Upper lobe of right lung (tissue), 1 donor: ENCODE measurements at regions not wholly inside any gene's neighbourhood (a gene's known extent, or its start where the extent isn't known, plus 50 kb on each side); places are given as distances from the start of the nearest gene placed in this dataset.

Source experiments
- ATAC-seq: fragments of 200-7000 bp; cut with Tn5 transposase; one replicate; pipeline ENCODE4 v1.9.1; 2020; ENCODE audit warnings: mild to moderate bottlenecking, moderate library complexity
- DNase-seq: peaks from one replicate; pipeline ENCODE4 v3.0.0-alpha.2; 2020
- H3K27ac ChIP-seq: fragments of 200-600 bp; one replicate; pipeline ENCODE4 v1.8.0; 2022
- H3K27me3 ChIP-seq: fragments of 200-600 bp; one replicate; pipeline ENCODE4 v1.8.0; 2022; ENCODE audit warnings: mild to moderate bottlenecking
- H3K36me3 ChIP-seq: fragments of 200-600 bp; one replicate; pipeline ENCODE4 v1.8.0; 2022
- H3K4me1 ChIP-seq: fragments of 200-600 bp; one replicate; pipeline ENCODE4 v1.8.0; 2022
- H3K4me3 ChIP-seq: fragments of 200-600 bp; one replicate; pipeline ENCODE4 v1.8.0; 2022; ENCODE audit warnings: mild to moderate bottlenecking
- H3K9me3 ChIP-seq: fragments of 200-600 bp; one replicate; pipeline ENCODE4 v1.8.0; 2022
- CTCF ChIP-seq: fragments of 200-600 bp; IDR thresholded peaks from one replicate; pipeline ENCODE4 v1.8.0; 2022; ENCODE audit warnings: antibody characterized with exemption
- intact Hi-C: fragments of 100-400 bp; cut with DNase I; formaldehyde crosslinking; loops from one replicate; pipeline ENCODE4 v1.11.0; 2022
- donor health status: DM: no; HTN: yes; CAD: no; lungs with severe emphysema.

- H3K27ac ChIP-seq: peak overlapping the region; percentile 24
- peak; percentile 61 for ATAC-seq
Observed at GRCh38 chr11:15793043-15793996, 563.0 kb downstream of the SOX6 start.

GRCh38 chr11:15794361-15795150 lies 561.8 kb downstream of the SOX6 start:
- TF ChIP-seq CTCF: no peak
- no peaks in the 10 kb centered on the region for H3K9me3 ChIP-seq
- H3K36me3 ChIP-seq: no peaks in the 10 kb centered on the region
- intact Hi-C loops: no loop called here
- no peaks in the 10 kb centered on the region for H3K4me1 ChIP-seq
- no peak overlapping the region for H3K27ac ChIP-seq
- no peak overlapping the region for H3K4me3 ChIP-seq
- H3K27me3 ChIP-seq: no peaks in the 10 kb centered on the region
- DNase-seq (no peak), ATAC-seq (no peak)

More at GRCh38 chr11:15793043-15793996, 563.0 kb downstream of the SOX6 start:
- Histone ChIP-seq H3K4me3 (no peak overlapping the region), H3K9me3 (no peaks in the 10 kb centered on the region), H3K27me3 (no peaks in the 10 kb centered on the region), H3K36me3 (no peaks in the 10 kb centered on the region), H3K4me1 (no peaks in the 10 kb centered on the region)
- no peak for DNase-seq
- no peak for TF ChIP-seq CTCF
- intact Hi-C loops: no loop called here

GRCh38 chr11:15795378-15795777 lies 561.0 kb downstream of the SOX6 start:
- Histone ChIP-seq H3K27ac (no peak overlapping the region), H3K9me3 (no peaks in the 10 kb centered on the region), H3K4me1 (no peaks in the 10 kb centered on the region), H3K36me3 (no peaks in the 10 kb centered on the region), H3K27me3 (no peaks in the 10 kb centered on the region), H3K4me3 (no peak overlapping the region)
- intact Hi-C loops: no loop called here
- DNase-seq (no peak), ATAC-seq (no peak)
- TF ChIP-seq CTCF: no peak

GRCh38 chr11:15800111-15800800 lies 556.1 kb downstream of the SOX6 start:
- no peak overlapping the region for H3K4me3 ChIP-seq
- H3K27me3 ChIP-seq: no peaks in the 10 kb centered on the region
- no peaks in the 10 kb centered on the region for H3K4me1 ChIP-seq
- TF ChIP-seq CTCF: no peak
- ATAC-seq: peak; percentile 93
- H3K27ac ChIP-seq: peak overlapping the region; percentile 74
- DNase-seq: peak; percentile 69
- no peaks in the 10 kb centered on the region for H3K36me3 ChIP-seq
- no peaks in the 10 kb centered on the region for H3K9me3 ChIP-seq
- intact Hi-C loops: no loop called here

DNA sequence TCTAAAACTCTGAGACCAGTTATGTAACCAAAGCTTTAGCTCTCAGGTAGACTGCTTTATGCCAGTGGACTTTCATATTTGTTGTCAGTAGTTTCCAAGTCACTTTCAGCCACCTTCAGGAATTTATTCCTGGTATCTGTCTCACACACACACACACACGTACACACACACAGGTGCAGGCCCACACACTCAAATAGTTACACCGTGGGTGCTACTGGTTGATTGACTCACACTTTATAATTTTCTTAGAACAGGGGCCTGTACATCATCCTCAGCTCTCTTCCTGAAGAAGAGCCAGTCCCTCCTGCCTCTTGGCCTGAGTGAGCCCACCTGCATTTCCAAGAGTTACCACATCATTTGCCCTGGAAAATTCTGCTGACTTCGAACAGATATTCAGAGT lies 555.2 kb downstream of the SOX6 start:
- intact Hi-C loops: no loop called here
- DNase-seq (no peak), ATAC-seq (no peak)
- no peaks in the 10 kb centered on the region for H3K27me3 ChIP-seq
- H3K4me3 ChIP-seq: no peak overlapping the region
- no peaks in the 10 kb centered on the region for H3K4me1 ChIP-seq
- H3K36me3 ChIP-seq: no peaks in the 10 kb centered on the region
- no peaks in the 10 kb centered on the region for H3K9me3 ChIP-seq
- TF ChIP-seq CTCF: no peak
- H3K27ac ChIP-seq: peak overlapping the region; percentile 74
